Esophagus squamous epithelium (tissue), 5 donors: ENCODE measurements at regions not wholly inside any gene's neighbourhood (a gene's known extent, or its start where the extent isn't known, plus 50 kb on each side); places are given as distances from the start of the nearest gene placed in this dataset.

Experiments
- DNase-seq: peaks from one replicate; lab custom pipeline; 2025; lab: John Stamatoyannopoulos, UW
- H3K27ac ChIP-seq, 4 donors: fragments of 200-600 bp; sonication (generic); one replicate each; pipeline ENCODE4 v1.5.1; 2016 to 2019; ENCODE audit warnings: mild to moderate bottlenecking in 1 of 4
- H3K27me3 ChIP-seq, 4 donors: fragments of 200-600 bp; sonication (generic); 1 replicate in 3 of 4; 2 replicates in 1 of 4; pipeline versions ENCODE4 v1.5.1 to v1.6.0; 2017 to 2021; ENCODE audit warnings: antibody characterized with exemption in 1 of 4
- H3K36me3 ChIP-seq, 3 donors: fragments of 200-600 bp; sonication (generic); one replicate each; pipeline ENCODE4 v1.5.1; 2016 to 2019
- H3K4me1 ChIP-seq, 3 donors: fragments of 200-600 bp; sonication (generic); one replicate each; pipeline ENCODE4 v1.5.1; 2017 to 2019
- H3K4me3 ChIP-seq, 4 donors: fragments of 200-600 bp; sonication (generic); 1 replicate in 3 of 4; 2 replicates in 1 of 4; pipeline ENCODE4 v1.5.1; 2016 to 2019; ENCODE audit warnings: mild to moderate bottlenecking in 2 of 4, moderate library complexity in 1 of 4
- H3K9me3 ChIP-seq, 3 donors: fragments of 200-600 bp; sonication (generic); one replicate each; pipeline ENCODE4 v1.5.1; 2016 to 2019
- CTCF ChIP-seq, 6 experiments: fragments of 450-650 bp in 4 of 6; fragments of 200-600 bp in 2 of 6; sonication (generic) in 2 of 6; IDR thresholded peaks; one replicate each; pipeline ENCODE4 v1.5.1; 2016 to 2019; ENCODE audit warnings: antibody characterized with exemption in 6 of 6, mild to moderate bottlenecking in 4 of 6, moderate library complexity in 4 of 6
- POLR2A ChIP-seq, 4 donors: fragments of 450-650 bp; IDR thresholded peaks; one replicate each; pipeline ENCODE4 v1.6.1; 2017; ENCODE audit warnings: antibody characterized with exemption in 4 of 4, mild to moderate bottlenecking in 4 of 4, moderate library complexity in 3 of 4
- WGBS, 2 donors: methylation state at CpG; one replicate each; pipeline ENCODE4 v1.1.5; 2018; 5-methylcytosine and 5-hydroxymethylcytosine counted together
- intact Hi-C: fragments of 100-400 bp; cut with DNase I; formaldehyde crosslinking; loops from one replicate; pipeline ENCODE4 v1.15.0; 2022
- donor health status: DM: yes; HTN: yes; CAD: no.

- DNase-seq: no peak
- Histone ChIP-seq H3K4me1 (no peaks in the 10 kb centered on the region), H3K27me3 (no peaks in the 10 kb centered on the region), H3K36me3 (no peaks in the 10 kb centered on the region), H3K9me3 (peaks cover 0 to 23% (median 0%) of the 10 kb centered on the region in 3 donors), H3K4me3 (no peak overlapping the region), H3K27ac (no peak overlapping the region)
- intact Hi-C loops: no loop called here
- 64 to 75% methylated on average over 2 of the region's 2 CpGs for WGBS, 2 donors
- TF ChIP-seq CTCF (IDR thresholded peaks at IDR 0.05) (no peak), POLR2A (IDR thresholded peaks at IDR 0.05) (no peak)
These were observed 448.0 kb upstream of the ZEB2 start for GRCh38 chr2:144967961-144968360.

- TF ChIP-seq CTCF (IDR thresholded peaks at IDR 0.05): no peak
- no peak for TF ChIP-seq POLR2A (IDR thresholded peaks at IDR 0.05)
- WGBS, 2 donors: 74 to 85% methylated on average over 4 of the region's 4 CpGs
- H3K27ac ChIP-seq: no peak overlapping the region
- peaks cover 0 to 21% (median 0%) of the 10 kb centered on the region in 3 donors for H3K9me3 ChIP-seq
- H3K27me3 ChIP-seq: no peaks in the 10 kb centered on the region
- no peaks in the 10 kb centered on the region for H3K4me1 ChIP-seq
- H3K4me3 ChIP-seq: no peak overlapping the region
- intact Hi-C loops: no loop called here
- no peak for DNase-seq
- no peaks in the 10 kb centered on the region for H3K36me3 ChIP-seq
These were observed 445.3 kb upstream of the ZEB2 start for GRCh38 chr2:144965172-144965571.

GRCh38 chr2:144963031-144963430 is 443.1 kb upstream of the ZEB2 start:
- no peak overlapping the region for H3K4me3 ChIP-seq
- WGBS, 2 donors: 83 to 90% methylated on average over 2 of the region's 2 CpGs
- intact Hi-C loops: no loop called here
- no peak overlapping the region for H3K27ac ChIP-seq
- TF ChIP-seq POLR2A (IDR thresholded peaks at IDR 0.05) (no peak), CTCF (IDR thresholded peaks at IDR 0.05) (no peak)
- no peaks in the 10 kb centered on the region for H3K27me3 ChIP-seq
- DNase-seq: no peak
- H3K4me1 ChIP-seq: no peaks in the 10 kb centered on the region
- no peaks in the 10 kb centered on the region for H3K36me3 ChIP-seq
- H3K9me3 ChIP-seq: peaks cover 0 to 11% (median 0%) of the 10 kb centered on the region in 3 donors

- intact Hi-C loops: no loop called here
- H3K4me3 ChIP-seq: no peak overlapping the region
- no peak for TF ChIP-seq CTCF (IDR thresholded peaks at IDR 0.05)
- TF ChIP-seq POLR2A (IDR thresholded peaks at IDR 0.05): no peak
- no peaks in the 10 kb centered on the region for H3K36me3 ChIP-seq
- no peak overlapping the region for H3K27ac ChIP-seq
- H3K27me3 ChIP-seq: no peaks in the 10 kb centered on the region
- no peaks in the 10 kb centered on the region for H3K9me3 ChIP-seq
- no peaks in the 10 kb centered on the region for H3K4me1 ChIP-seq
- DNase-seq: no peak
- WGBS, 2 donors: 94 to 100% methylated on average over 2 of the region's 2 CpGs
These were observed 439.5 kb upstream of the ZEB2 start for GRCh38 chr2:144959416-144959815.

GRCh38 chr2:144950899-144951560 is 431.1 kb upstream of the ZEB2 start:
- TF ChIP-seq POLR2A (IDR thresholded peaks at IDR 0.05) (no peak), CTCF (IDR thresholded peaks at IDR 0.05) (no peak)
- WGBS, 2 donors: 79 to 91% methylated on average over 3 of the region's 3 CpGs
- Histone ChIP-seq H3K9me3 (no peaks in the 10 kb centered on the region), H3K36me3 (no peaks in the 10 kb centered on the region), H3K4me3 (no peak overlapping the region), H3K27me3 (no peaks in the 10 kb centered on the region), H3K27ac (no peak overlapping the region), H3K4me1 (peaks cover 0 to 13% (median 0%) of the 10 kb centered on the region in 3 donors)
- no peak for DNase-seq
- intact Hi-C loops: no loop called here
